PC-3 (cell line): ENCODE measurements at regions not wholly inside any gene's neighbourhood (a gene's known extent, or its start where the extent isn't known, plus 50 kb on each side); places are given as distances from the start of the nearest gene placed in this dataset.

ENCODE experiments used
- CTCF ChIP-seq: fragments of 300-600 bp; sonication (generic); conservative IDR thresholded peaks from 2 replicates; pipeline ENCODE4 v1.5.1; 2017; ENCODE audit warnings: antibody characterized with exemption, low read depth, mild to moderate bottlenecking, low read length
- EZH2phosphoT487 ChIP-seq: fragments of 300-600 bp; sonication (generic); IDR thresholded peaks from 2 replicates; pipeline ENCODE4 v1.6.1; 2018; ENCODE audit warnings: mild to moderate bottlenecking, antibody characterized with exemption, low read length, borderline replicate concordance

DNA sequence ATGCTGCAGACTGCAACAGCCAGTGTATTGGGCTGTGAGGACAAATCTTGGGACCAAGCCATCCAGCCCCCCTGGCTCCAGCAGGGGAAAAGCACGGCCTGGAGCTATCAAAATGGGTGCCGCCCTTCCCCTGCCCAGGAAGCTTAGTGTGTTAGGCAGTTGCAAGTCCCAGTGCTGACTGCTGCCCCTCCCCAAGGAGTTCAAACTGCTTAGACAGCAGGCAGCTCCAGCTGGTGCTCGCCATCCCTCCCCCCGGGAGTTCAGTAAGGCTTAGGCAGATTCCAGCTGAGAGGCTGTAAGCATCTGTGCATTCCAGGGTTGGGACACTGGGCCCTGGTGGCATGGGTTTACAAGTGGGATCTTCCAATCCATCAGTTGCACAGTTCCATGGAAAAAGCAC lies 579.6 kb upstream of the NR5A2 start:
- no peak for TF ChIP-seq EZH2phosphoT487
- no peak for TF ChIP-seq CTCF
